ENCODE measurements at regions not wholly inside any gene's neighbourhood (a gene's known extent, or its start where the extent isn't known, plus 50 kb on each side); places are given as distances from the start of the nearest gene placed in this dataset.
"Not testable (repeated sequence)": the region's sequence is repeated elsewhere in the genome, so short reads cannot be mapped to it uniquely, and the experiment has no call there.

GRCh38 chr1:234846813-234847212, 236.8 kb upstream of the IRF2BP2 start:
- TF ChIP-seq CTCF, POLR2A, POLR2AphosphoS5 (IDR thresholded peaks at IDR 0.05): not testable (repeated sequence)

Measured in breast epithelium (tissue), 3 donors.